ENCODE measurements at regions not wholly inside any gene's neighbourhood (a gene's known extent, or its start where the extent isn't known, plus 50 kb on each side); places are given as distances from the start of the nearest gene placed in this dataset.
A peak's percentile ranks its signal among the peaks of the same experiment; 100 is the strongest.

GRCh38 chr11:111194860-111195568 is 50.5 kb upstream of the POU2AF2 start:
- Histone ChIP-seq H3K9me3 (ENCODE audit: control insufficient read depth, low read depth, low read length) (no peaks in the 10 kb centered on the region), H3K79me1 (ENCODE audit: insufficient read depth, low read depth, low read length, poor library complexity, severe bottlenecking) (no peaks in the 10 kb centered on the region), H2AFZ (ENCODE audit: low read length) (no peak overlapping the region), H3K14ac (ENCODE audit: insufficient read depth, low read length) (no peak overlapping the region), H3K27me3 (ENCODE audit: insufficient read depth, low read length) (no peaks in the 10 kb centered on the region), H2BK120ac (ENCODE audit: low read depth, low read length, poor library complexity, severe bottlenecking) (no peak overlapping the region), H3K4me1 (ENCODE audit: insufficient read depth, low read length) (no peaks in the 10 kb centered on the region), H3K23ac (ENCODE audit: insufficient read length, low read depth, low read length) (no peak overlapping the region), H3K56ac (ENCODE audit: insufficient read length, low read depth, low read length) (no peak overlapping the region), H3T11ph (ENCODE audit: low read length) (no peak overlapping the region), H2BK12ac (ENCODE audit: insufficient read length, low read depth, low read length) (no peak overlapping the region), H3K9ac (ENCODE audit: extremely low read depth, insufficient read length, low read length) (no peak overlapping the region), H3K23me2 (ENCODE audit: insufficient read length, low read depth, low read length, poor library complexity, severe bottlenecking) (no peaks in the 10 kb centered on the region), H2BK20ac (ENCODE audit: low read depth, low read length, poor library complexity, severe bottlenecking) (no peak overlapping the region), H3K4ac (ENCODE audit: low read depth, low read length) (no peak overlapping the region), H4K20me1 (ENCODE audit: control insufficient read depth, insufficient read depth, insufficient read length) (no peaks in the 10 kb centered on the region), H4K5ac (ENCODE audit: insufficient read length, low read depth, low read length) (no peak overlapping the region), H2AK5ac (ENCODE audit: insufficient read length, low read length) (no peak overlapping the region), H3K79me2 (ENCODE audit: insufficient read depth, low read length) (no peaks in the 10 kb centered on the region), H3K18ac (ENCODE audit: insufficient read length, low read depth, low read length) (no peak overlapping the region), H2BK5ac (ENCODE audit: insufficient read length, low read length) (no peak overlapping the region), H3K4me2 (ENCODE audit: insufficient read depth, insufficient read length, low read length) (no peak overlapping the region), H4K91ac (ENCODE audit: insufficient read length, low read depth, low read length) (no peak overlapping the region), H3K27ac (ENCODE audit: insufficient read length, low read depth, low read length) (no peak overlapping the region), H4K8ac (replicated peaks; ENCODE audit: insufficient read length, low read depth, low read length) (no peak overlapping the region), H2BK15ac (ENCODE audit: low read depth, low read length) (no peak overlapping the region)
- Mint-ChIP-seq H3K27ac (peak overlapping the region in 2 of 3 experiments; percentile 46 to 78; a peak in 2 of 7 replicates), H3K4me3 (no peak overlapping the region), H3K36me3 (ENCODE audit: insufficient read depth in 1 of 3, low read depth in 3 of 3) (no peaks in the 10 kb centered on the region), H3K9me3 (peaks cover 4 to 9% of the 10 kb centered on the region in 2 experiments; a peak in 4 of 5 replicates), H3K4me1 (peaks cover 4 to 7% of the 10 kb centered on the region in 2 experiments; a peak in 3 of 4 replicates), H3K27me3 (ENCODE audit: low read depth) (no peaks in the 10 kb centered on the region)
- TF ChIP-seq CTCF (conservative IDR thresholded peaks at IDR 0.05): no peak
- no peak for DNase-seq
- no CpG with 5 or more reads among the region's 2 CpGs for WGBS (ENCODE audit: extremely low coverage, insufficient read length, low lambda C conversion rate)
